GM21529 (cell line): ENCODE measurements at regions not wholly inside any gene's neighbourhood (a gene's known extent, or its start where the extent isn't known, plus 50 kb on each side); places are given as distances from the start of the nearest gene placed in this dataset.

Experiments used
- ATAC-seq: cut with Tn5 transposase; IDR thresholded peaks from one replicate; pipeline ENCODE4 v1.9.1; 2021; ENCODE audit not compliant: unreplicated experiment

DNA sequence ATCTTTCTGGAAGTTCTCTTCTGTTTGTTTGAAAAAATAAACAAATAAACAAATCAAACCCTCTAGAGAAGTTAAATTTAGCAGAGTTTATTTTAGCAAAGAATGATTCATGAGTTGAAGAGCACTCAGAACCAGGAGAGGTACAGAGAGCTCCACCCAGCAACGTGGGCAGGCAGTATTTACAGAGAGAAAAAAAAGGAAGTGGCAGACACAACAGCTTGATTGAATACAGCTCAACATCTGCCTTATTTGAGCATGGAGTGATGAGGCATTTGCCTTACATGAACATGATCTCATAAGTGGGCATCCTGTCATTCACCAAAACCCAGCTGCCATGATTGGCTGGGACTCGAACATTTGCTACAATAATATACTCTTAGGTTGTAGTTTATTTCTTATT, 381.6 kb upstream of the ADAMTS16 start:
- no peak for ATAC-seq

DNA sequence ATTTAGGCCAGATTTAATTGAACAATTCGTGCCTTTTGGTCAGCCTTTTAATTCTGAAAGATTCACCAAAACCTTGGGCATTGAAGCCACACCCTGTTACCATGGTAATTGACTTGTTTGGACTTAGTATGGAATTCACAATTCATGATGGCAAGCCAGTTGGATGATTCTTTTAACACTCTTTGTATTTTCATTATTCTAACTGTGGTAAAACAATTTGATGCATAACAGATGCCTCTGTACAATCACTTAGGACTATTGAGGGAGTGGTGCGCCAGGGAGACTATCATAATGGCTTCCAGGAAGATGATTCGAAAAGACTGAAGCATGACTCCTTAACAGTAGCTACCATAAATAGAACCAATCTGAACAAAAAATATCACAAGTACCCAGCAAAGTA, 381.1 kb upstream of the ADAMTS16 start:
- no peak for ATAC-seq

GRCh38 chr5:4762316-4762715, 377.8 kb upstream of the ADAMTS16 start:
- ATAC-seq = no peak

GRCh38 chr5:4765411-4765810, 374.7 kb upstream of the ADAMTS16 start:
- ATAC-seq = no peak

DNA sequence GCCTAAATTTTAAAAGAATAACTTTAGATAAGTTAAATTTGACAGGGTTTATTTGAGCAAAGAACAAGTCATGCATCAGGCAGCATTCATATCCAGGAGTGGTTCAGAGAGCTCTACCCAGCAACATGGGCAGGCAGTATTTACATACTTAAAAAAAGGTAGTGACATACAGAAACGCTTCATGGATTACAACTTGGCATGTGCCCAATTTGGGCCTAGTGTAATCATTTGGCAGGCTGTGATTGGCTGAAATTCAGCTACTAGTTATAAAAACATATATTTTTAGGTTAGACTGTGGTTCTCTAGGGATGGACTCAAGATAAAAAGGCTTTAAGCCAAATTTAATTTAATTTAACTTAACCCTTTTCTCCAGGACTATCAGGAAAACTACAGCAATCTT, 374.0 kb upstream of the ADAMTS16 start:
- ATAC-seq = no peak

- no peak for ATAC-seq
Observed at GRCh38 chr5:4772591-4772990, 367.5 kb upstream of the ADAMTS16 start.

- ATAC-seq = no peak
Observed at GRCh38 chr5:4773827-4774317, 366.3 kb upstream of the ADAMTS16 start.

GRCh38 chr5:4777435-4777834, 362.7 kb upstream of the ADAMTS16 start:
- ATAC-seq = no peak

GRCh38 chr5:4780633-4781032, 359.5 kb upstream of the ADAMTS16 start:
- ATAC-seq = no peak

- ATAC-seq = no peak
Observed at GRCh38 chr5:4781299-4781698, 358.8 kb upstream of the ADAMTS16 start.

DNA sequence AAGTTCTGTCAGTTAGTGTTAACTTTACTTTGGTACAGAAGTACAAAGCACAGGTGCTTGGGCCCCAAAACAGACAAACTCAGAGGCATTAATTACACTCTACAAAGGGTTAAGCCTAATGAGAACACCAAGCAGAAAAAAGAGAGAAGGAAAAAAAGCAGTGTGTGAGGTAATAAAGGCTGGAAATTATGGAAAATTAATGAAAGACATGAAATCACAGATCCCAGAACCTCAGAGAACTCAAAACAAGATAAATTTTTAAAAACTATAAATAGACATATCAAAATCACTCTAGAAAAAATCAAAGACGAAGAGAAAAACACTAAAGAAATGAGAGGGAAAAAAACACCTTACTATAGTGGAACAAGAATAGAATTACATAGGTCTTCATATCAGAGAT, 354.2 kb upstream of the ADAMTS16 start:
- no peak for ATAC-seq

DNA sequence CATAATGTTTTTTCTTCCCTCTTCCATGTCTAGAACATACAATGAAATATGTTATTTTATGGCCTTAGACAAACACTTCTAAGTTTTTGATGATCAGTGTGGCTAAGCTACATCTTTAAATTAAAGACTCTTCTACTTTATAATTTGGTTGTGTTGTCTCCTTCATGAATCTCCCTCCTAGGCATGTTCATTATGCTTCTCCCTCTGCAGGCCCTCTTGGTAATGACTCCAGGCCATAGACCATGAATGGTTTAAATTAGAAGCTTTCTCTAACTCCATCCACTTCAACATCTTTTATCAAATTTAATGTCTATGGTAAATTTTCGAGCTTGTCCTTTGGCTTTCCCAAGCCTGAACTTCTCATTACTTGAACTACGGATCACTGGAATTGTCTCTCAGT, 342.7 kb upstream of the ADAMTS16 start:
- ATAC-seq = no peak

DNA sequence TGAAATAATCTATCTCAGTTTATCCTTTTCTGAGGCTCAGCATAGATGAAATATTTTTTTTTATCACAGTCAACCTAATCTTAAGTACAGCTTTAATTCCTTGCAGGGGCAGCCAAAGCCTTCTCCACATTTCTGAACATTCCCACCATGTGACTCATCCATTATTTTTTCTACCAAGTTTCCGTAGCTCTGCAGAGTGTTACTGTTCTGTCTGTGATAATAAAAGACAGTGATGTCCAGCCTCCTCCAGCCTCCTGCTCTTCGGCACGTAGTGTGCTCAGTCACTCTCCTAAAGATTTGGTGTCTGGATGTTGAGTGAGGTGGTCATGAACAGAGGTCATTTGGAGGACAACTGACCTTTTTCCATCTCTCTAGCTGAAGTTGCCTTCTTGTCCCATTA, 338.1 kb upstream of the ADAMTS16 start:
- ATAC-seq = no peak

DNA sequence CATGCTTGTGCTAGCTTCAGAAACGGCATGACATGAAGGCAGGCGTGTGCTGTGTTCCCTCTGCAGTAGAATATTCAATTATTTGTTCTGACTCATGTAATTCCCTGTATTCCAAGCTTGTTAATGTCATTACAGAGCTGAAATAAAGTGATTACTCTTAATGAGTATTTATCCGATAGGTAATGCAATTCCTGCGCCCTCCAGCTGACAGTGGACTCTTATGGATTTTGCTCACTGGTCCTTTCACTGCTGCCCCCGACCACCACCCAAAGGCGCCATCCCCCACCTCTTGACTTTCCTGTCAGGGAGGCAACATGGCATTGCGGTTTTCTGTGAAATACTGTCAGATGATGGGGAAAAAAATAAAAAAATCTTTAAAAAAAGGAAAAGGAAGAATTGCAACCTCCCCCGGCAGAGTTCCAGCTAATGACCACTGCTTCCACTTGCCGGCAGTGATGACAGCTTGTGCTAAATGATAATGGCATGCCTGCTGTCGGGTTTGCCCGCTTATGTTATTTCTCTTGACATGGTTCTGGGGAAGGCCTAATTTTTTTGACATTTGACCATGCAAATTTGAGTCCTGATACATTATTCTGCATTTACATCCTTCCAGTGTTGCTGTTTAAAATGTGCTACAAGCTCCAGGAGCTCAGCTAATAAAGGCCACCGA, 335.3 kb upstream of the ADAMTS16 start:
- ATAC-seq = no peak

- ATAC-seq = no peak
Observed at GRCh38 chr5:4815002-4815401, 325.1 kb upstream of the ADAMTS16 start.

DNA sequence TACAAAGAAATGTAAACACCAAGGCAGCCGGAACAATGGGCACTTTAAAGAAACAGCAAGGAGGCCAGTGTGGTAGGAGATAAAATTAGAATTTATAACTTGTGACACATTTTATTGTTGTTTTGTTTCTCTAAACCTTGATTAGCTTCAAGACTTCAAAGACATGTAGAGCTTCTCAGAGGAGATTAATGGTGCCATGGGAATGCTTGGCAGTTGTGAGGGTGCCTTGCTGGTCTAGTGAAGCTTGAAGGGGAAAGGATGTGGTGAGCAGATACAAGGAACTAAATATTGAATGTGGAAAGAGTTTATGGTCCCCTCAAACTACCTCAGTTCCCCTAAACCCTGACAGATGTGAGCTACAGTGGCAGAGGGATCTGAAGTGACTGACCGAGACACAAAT, 322.4 kb upstream of the ADAMTS16 start:
- ATAC-seq = no peak

GRCh38 chr5:4831325-4831724, 308.8 kb upstream of the ADAMTS16 start:
- no peak for ATAC-seq

GRCh38 chr5:4832471-4832870, 307.7 kb upstream of the ADAMTS16 start:
- ATAC-seq = no peak

DNA sequence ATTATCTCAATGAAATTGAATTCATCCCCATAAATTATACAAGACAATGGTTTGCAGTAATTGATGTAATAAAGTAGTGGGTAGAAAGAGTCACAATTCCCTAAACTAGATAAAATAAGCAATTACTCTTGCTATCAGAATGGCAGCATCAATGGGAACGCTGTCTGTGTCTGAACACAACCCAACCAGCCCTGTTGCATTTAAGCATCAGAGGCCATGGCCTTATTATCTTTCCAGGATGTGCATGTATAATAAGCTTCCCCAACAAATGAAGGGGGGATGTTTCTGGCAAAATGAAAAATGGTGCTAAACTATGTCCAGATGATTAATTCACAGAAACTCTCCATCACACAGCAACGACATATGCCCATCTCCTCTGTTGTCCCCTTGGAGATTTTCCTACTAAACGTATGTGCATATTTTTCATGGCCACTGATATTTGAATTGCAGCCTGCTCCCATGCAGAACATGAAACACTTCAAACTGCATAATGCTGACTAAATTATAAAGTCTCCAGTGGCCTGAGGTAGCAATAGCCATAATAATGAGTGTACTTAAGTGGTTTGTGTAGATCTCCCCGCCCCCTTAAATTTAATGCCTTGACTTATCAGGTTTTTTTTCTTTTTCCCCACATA, 306.9 kb upstream of the ADAMTS16 start:
- ATAC-seq = no peak

- ATAC-seq = no peak
Observed at GRCh38 chr5:4837489-4838058, 302.6 kb upstream of the ADAMTS16 start.

DNA sequence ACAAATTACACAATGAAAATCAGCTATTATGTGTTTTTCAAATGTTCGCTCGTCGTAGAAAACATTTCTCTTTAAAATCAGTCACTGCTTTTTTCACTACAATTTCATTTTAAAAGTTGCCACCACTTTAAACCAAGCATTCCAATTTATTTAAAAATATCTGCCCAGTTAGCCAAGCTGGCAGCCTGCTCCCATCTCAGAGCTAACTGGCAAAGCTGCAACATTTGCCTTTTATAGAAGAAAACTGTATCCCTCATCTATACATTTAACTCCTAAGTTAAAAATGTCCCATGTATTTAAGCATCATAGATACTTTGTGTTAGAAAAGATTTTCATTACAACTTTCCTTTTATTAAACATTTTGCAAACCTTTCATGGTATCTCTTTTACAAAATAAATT, 294.9 kb upstream of the ADAMTS16 start:
- no peak for ATAC-seq

- no peak for ATAC-seq
Observed at GRCh38 chr5:4847766-4848165, 292.4 kb upstream of the ADAMTS16 start.

GRCh38 chr5:4855036-4855435, 285.1 kb upstream of the ADAMTS16 start:
- ATAC-seq = no peak
